ENCODE measurements at regions not wholly inside any gene's neighbourhood (a gene's known extent, or its start where the extent isn't known, plus 50 kb on each side); places are given as distances from the start of the nearest gene placed in this dataset.
"Not testable (repeated sequence)": the region's sequence is repeated elsewhere in the genome, so short reads cannot be mapped to it uniquely, and the experiment has no call there.

DNA sequence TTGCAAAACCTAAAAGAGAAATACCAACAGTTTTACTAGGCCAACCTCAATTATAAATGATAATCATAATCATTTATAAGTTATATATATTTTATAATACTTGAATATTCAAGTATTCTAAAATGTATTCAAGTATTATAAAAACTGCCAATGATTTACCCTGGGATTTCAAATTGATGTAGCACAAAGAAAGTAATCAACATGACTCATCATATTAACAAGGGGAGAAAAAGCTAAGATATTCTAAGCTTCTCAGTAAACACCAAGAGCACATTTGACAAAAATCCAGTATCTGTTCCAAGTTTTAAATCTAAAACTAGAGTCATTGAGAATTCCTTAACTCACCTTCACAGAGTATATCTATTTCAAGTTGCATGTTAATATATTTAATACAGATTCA, 56.1 kb downstream of the CAPZA3 start:
- DNase-seq = no peak

DNA sequence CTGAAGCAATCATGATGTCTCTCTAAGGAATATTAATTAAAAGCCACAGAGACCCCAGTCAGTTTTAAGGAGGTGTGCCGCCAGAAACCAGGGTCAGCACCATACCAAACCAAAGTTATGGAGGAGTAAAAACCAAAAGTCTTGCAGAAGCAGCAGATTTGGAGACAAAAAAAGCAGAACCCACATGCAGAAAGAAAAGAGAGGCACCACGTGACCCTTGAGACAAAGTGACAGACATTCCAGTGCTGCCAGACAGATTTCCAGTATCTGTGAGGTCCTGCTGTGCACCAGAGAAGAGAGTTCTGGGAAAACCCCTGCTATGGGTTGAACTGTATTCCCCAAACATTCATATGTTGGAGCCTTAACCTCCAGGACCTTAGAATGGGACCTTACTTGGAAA, 59.7 kb downstream of the CAPZA3 start:
- no peak for DNase-seq

DNA sequence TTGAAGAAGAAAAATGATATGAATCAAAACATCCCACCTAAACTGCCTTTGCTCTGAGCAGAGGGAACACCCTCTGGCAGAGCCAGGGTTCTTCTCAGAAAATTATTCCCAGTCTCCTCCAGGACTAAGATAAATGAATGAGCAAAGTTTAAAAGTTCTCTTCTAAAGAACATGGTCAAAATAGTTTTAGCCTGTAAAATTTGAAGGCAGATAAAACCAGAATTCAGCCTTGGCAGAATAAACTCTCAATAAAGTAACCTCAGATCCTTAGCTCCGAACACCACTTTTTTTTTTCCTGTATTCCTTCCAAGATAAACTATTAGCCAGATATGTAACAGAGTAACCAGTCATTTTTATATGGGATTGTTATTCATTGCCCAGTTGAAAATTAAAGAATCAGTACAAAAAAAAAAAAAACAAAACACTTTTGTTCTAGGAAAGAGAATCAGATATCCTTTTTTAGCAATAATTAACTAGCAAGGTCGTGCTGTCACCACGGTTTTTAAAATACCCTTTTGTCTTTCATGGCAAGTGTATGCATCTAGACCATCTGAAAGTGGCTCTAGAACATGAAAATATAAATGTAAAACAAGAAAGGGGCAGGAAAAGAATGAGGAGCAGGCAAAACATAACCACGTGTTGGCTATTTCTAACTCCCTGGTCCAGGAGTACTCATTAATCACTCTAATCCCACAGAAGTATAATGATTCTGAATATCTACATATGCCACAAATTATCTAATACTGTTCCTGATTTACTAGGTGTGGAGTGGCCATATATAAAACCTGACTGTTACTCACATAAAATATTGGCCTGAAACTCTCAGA, 60.8 kb downstream of the CAPZA3 start:
- no peak for DNase-seq

DNA sequence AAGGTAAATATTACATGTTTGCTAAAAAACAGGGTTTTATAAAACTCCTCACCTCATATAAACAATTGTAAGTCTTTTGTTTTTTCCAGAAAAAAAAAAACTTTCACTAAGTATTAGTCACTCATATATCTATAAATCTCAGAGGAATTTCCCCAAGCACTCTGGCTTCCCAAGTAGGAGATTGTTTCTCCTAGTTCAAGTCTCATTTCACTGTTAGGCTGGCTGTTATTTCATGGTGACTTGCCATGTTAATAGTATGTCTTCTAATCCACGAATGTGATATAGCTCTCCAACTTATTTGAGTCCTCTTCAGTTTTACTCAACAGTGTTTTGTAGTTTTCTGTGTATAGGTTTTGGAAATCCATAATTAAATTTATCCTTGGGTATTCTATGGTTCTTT, 61.6 kb downstream of the CAPZA3 start:
- DNase-seq = peak in 1 of 3 donors; percentile 12

DNA sequence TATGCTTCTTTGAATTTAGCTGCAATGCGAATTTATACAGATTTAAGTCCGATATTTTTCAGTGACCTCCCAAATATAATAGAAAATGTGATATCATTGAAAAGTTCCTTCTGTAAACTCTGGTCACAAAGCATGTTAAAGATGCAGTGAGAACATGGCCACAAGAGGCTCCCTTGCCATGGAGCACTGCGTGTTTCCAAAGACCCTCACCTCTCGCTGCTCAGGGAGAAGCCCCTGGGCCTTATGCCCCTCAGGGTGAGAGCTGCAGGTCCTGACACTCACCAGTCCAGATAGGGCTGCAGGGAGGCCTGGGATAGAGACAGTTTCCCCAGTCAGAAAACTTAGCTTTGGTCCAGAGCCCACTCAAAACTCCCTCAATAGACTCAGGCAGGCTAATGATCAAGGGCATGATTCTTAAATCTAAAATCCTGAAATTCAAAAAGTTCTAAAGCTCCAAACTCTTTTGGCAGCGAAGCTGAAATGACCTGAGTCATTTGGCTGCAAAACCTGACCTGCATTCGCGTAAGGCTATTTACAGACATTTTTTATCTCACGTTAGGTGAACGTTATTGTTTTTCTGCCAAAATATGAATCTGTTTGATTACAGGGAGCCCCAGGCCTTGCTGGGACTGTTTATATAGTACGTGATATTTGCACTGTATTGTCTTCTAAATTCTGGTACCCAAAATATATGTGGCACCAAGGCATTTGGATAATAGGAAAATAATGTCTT, 67.8 kb downstream of the CAPZA3 start:
- DNase-seq = no peak

DNA sequence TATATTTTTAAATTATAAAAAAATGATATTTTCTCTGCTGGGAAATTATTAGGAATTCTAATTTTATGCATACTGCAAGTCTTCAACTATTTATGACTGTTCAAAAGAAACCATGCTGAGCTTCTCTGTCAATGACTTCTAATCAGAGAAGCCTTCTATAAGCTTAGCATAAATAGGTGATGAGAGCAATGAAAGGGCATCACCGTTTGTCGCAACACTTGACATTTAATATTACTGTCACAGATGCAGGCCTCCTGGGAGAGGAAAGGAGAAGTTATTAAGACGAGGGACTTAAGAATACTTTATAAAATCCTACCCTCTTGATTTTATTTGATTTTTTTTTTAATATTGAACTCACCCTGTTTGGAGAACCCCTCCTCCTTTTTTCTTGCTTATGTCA, 69.8 kb downstream of the CAPZA3 start:
- DNase-seq = no peak

DNA sequence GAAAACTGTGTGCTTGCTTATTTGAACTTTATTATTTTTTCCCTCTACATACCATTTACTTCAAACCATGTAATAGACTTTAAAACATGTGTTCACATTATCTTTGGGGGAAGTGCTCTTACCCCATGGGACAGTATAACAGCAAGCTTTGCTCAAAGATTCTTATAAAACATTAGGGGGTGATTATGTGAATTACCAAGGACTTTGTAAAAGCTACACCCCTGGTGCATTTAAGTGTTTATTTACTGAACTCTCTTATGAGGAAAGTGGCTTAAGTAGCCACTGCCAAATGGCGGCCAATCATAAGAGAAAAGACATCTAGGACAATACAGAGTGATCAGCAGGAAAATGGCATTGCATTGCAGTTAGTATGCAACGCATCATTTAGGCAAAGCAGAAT, 70.3 kb downstream of the CAPZA3 start:
- no peak for DNase-seq

DNA sequence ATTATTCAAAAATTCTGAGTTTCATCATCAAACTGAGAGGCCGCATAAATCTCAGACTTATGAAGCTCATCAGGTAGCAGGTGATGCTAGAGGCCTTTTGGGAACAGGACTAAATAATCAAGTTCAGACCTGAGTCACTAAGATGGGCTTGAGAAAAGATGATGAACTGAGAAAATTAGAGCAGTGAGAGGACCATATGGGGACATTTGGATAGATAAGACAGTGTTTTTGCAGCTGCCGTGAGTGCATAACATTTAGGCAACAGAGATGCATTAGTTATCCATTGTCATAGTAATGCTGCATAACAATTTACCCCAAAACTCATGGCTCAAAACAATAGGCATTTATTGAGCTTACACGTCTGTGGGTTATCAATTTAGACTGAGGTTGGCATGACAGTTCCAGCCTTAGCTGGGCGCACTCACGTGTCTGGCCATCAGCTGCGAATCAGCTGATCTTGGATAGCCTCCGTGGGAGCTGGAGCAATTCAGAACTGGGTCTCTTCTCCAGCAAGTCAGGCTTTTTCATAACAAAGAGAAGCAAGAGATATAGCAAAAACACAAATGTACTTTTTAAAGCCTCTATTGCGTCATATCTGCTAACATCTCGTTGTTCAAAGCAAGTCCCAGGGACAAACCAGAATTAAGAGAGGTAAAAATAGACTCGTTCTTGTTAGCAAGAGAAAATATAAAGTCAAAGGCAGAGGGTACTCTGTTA, 72.8 kb downstream of the CAPZA3 start:
- DNase-seq = no peak

DNA sequence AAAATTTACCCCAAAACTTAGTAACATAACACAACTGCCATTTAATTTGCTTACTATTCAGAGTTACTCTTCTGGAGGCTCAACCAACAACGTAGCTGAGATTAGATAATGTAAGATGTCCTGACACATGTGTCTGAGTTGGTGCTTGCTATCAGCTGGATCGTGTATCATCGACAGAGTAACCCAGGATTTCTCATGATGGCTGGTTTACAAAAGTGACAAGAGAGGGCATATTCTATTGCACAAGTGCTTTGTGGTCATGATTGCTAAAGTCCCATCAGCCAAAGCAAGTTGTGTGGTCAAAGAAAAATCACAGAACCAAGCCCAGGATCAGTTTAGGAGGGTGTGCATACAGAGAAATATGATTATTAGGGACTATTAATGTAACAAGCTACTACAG, 73.4 kb downstream of the CAPZA3 start:
- peak; percentile 58 to 76 (median 62) for DNase-seq

DNA sequence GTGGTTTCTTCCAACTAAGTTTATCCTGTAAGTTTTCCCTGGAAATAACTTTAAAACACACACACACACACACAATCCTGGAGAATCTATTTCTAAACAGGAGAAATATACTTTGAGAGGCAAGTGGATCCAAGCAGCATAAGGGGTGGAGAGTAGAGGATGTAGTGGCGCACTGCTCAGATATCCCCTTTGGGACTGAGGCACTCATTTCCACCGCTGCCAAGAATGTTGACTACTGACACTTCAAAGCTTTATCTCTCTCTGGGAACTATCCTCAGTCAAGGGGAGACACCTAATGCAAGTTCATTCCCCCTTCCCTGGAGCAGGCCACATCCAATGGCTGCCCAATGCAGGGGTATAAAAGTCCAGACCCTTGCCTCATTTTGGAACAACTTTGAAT, 75.8 kb downstream of the CAPZA3 start:
- no peak for DNase-seq

DNA sequence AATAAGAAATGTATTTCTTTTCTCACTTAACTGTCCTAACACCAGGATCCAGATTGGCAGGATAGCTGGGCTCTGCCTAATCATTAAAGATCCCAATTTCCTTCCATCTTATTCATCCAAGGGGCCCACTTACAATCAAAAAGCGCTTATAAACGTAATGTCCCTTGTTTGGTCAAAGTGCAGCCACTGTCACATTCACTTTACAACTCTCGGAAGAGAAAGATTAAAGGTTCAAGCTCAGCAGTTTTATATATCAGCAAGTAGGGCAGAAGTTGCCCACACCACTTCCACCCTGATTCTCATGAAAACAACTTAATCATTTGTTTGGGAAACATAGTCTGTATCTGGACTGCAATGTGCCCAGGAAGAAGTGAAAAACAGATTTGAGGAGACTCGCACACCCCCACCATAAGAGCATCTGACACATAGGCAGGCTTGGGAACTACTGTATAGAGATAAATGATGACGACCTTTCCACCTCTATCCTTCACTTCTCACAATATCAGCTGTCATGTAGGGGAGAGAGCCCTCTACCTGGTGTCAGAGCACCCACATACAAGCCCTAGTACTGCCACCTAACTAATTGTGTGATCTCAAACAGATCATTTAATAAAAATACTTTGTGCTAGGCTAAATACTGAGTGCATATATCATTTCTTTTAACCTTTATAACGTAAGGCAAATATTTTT, 80.8 kb downstream of the CAPZA3 start:
- no peak for DNase-seq

DNA sequence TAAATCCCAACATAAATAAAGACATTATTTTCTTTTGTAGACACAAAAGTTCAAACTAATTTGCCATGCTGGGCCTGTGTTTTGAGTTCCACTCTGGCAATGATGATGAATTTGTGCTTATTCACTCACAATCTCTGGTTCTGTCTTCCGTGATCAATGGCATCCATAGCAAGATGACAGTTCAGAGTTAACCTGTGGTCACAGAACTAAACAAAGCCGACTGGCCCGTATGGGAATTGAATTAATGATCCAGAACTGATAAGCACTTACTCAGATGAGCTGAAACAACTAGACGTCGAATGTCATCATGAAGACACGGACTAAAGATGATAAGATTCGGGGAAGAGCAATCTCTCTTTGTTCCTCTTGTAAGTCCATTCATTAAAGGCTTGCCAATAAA, 81.6 kb downstream of the CAPZA3 start:
- DNase-seq = no peak

DNA sequence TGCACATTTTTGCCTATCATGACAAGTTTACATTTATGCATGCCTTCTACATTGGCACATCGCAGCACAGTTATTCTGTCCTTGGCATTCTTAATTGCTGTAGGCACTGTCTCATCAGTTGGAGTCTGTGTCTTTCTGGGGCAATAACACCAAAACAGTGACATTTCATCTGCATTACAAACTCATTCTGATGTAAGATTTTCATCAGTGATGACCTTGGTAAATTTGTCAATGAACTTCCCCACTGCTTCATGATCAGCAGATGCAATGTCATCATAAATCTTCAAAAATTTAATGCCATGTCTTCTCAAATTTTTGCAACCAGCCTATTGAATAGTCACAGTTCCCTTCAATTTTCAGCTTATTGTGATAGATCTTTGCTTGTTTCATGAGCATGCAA, 85.5 kb downstream of the CAPZA3 start:
- peak; percentile 23 to 66 (median 61) for DNase-seq

DNA sequence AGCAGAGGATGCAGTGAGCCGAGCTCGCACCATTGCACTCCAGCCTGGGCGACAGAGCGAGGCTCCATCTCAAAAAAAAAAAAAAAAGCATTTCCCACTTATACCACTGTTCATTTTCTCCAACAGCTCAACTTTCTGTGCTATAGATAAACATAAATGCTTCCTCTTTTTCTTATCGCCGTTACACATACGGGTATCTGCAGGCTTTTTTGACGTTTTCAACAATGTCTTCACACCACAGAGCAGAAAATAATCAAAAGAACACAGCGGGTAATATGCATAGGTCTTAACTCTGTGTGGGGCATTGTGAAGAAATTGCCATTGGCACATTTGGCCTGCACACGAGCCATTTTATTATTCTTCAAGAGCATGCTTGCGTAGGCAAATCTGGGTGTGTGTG, 86.4 kb downstream of the CAPZA3 start:
- peak in 2 of 3 donors; percentile 1 to 13 for DNase-seq

DNA sequence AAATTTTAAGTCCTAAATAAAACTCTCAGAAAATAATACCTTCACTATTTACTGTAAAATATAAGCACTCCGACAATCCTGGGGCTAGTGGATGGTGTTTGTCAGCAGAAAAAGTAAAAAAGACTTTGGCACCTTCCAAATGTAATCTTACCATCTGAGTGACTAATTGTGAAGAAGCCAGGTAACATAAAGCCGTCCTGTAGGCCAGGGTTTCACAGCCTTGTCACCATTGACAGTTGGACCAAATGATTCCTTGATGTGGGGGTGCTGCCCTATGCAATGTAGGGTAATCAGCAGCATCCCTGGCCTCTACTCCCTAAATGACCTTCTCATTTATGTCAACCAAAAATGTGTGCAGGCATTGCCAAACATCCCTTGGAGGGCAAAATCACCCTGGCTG, 87.2 kb downstream of the CAPZA3 start:
- no peak for DNase-seq

DNA sequence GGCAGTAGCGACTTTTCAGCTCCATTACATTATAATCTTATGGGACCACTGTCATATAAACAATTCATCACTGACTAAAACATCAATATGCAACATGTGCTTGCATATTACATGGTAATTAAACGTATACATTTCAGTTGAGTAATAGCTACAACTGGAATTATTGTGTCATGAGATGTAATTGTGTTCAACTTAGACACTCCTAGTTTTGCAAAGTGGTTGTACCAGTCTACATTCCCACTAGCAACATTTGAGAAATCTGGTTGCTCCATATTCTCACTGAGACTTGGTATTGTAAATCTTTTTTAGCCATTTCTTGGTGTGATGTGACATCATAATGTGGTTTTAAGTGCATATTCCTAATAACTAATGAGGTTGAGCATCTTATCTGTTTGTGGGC, 90.0 kb downstream of the CAPZA3 start:
- DNase-seq = no peak

DNA sequence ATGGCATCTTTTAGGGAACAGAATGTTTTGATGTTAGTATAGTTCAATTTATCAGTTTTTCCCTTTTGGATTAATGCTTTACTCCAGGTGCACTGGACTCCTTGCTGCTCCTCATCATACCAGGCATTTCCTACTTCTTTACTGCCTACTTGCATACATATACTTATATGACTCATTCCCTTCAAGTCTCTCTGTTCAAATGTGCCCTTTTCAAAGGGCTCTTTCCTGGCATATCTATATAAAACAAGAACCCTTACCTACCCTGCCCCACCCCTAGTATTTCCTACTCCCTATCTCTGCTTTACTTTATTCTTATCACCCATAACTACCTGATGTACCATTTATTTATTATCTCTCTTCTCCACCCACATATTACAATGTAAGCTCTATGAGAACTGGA, 90.6 kb downstream of the CAPZA3 start:
- no peak for DNase-seq

DNA sequence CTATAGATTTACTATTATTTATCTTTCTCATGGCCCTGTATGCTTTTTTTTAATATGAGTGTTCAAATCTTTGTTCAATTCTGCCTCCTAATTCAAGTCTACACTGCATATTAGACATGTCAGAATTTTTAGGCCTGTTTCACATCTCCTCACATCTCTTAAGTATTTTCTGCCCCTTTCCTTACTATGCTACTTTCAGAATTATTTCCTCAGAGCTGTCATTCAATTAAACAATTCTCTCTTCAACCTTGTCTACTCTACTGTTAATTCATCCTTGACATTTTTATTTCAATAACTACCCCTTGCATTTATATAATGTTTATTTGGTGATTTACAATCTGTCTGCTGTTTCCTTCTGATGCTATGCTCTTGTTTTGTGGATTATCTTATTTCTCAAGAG, 91.1 kb downstream of the CAPZA3 start:
- no peak for DNase-seq

DNA sequence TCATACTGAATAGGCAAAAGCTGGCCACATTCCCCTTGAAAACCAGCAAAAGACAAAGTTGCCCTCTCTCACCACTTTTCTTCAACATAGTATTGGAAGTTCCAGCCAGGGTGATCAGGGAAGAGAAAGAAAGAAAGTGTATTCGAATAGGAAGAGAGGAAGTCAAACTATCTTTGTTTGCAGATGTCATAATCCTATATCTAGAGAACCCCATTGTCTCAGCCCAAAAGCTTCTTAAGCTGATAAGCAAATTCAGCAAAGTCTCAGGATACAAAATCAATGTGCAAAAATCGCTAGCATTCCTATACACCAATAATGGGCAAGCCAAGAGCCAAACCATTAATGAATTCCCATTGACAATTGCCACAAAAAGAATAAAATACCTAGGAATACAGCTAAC, 95.0 kb downstream of the CAPZA3 start:
- not testable (repeated sequence) for DNase-seq

DNA sequence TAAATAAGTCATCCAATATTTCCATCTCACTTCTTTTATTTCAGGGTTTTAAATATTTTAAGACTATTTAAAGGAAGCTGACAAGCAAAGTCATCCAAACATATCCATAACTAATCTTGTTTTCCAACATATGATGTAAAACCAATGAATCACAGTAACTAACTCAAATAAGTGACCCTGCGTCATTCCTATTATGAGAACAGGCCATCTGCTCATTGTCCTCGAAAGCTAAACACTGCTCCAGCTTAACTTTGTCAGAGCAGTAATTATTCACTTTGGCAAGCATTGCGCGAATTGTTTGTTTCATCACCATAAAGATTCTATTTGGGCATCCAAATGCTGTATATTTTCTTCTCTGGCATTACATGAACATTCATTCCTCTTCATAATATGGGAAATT, 99.1 kb downstream of the CAPZA3 start:
- DNase-seq = no peak

DNA sequence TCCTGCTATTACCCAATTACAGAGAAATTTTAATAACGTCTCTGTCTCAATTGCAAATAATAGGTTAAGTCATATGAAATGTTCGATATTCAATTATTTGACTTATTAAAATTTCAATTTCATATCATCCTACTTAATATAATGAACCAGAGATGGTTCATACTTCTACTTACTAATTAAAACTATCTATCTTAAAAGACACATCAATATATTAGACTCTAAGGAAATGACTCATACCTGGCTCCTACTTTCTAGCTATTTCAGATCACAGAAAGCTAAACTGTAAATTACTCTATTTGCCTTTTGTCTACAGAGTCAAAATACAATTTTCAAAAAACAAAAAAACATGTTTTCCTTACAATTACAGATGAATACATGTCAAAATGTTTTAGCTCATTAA, 99.6 kb downstream of the CAPZA3 start:
- DNase-seq = no peak

DNA sequence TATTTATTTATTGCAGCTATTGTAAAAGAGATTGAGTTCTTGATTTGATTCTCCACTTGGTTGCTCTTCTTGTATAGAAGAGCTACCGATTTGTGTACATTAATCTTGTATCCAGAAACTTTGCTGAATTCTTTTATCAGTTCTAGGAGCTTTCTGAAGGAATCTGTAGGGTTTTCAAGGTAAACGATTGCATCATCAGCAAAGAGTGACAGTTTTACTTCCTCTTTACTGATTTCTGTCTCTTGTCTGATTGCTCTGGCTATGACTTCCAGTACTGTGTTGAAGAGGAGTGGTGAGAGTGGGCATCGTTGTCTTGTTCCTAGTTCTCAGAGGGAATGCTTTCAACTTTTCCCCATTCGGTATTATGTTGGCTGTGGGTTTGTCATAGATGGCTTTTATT, 103.1 kb downstream of the CAPZA3 start:
- DNase-seq = peak; percentile 18 to 41 (median 28)

DNA sequence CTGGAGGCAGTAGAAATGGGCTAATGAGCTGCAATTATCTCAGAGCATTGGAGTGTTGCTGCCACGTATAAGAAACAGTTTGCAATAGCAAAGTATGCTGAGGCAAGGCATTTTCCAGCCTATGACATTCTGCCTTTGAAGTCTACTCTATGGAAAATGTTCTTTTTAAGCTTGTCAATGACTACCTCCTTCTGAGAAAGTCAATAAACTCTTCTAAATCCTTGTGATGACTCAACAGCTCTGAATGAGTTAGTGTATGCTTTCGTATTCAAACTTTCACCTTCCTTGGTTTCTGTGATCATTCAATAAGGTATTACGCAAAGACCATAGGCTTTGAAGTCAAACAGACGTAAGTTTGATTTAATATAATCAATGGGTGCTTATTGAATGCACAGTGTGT, 111.2 kb downstream of the CAPZA3 start:
- DNase-seq = no peak
